NB4 (cell line): ENCODE measurements at regions not wholly inside any gene's neighbourhood (a gene's known extent, or its start where the extent isn't known, plus 50 kb on each side); places are given as distances from the start of the nearest gene placed in this dataset.

Experiments used
- CTCF ChIP-seq: IDR thresholded peaks from one replicate; pipeline ENCODE4 v1.5.1; 2012; ENCODE audit warnings: low read depth, low read length
- POLR2A ChIP-seq: IDR thresholded peaks from 2 replicates; pipeline ENCODE4 v1.6.1; 2011; ENCODE audit warnings: mild to moderate bottlenecking; ENCODE audit not compliant: insufficient read length; ENCODE audit errors: extremely low read depth
- TF ChIP-seq, protein P1 (sequence below): IDR thresholded peaks from 2 replicates; pipeline ENCODE4 v1.6.1; 2011; ENCODE audit warnings: low read depth, low read length

DNA sequence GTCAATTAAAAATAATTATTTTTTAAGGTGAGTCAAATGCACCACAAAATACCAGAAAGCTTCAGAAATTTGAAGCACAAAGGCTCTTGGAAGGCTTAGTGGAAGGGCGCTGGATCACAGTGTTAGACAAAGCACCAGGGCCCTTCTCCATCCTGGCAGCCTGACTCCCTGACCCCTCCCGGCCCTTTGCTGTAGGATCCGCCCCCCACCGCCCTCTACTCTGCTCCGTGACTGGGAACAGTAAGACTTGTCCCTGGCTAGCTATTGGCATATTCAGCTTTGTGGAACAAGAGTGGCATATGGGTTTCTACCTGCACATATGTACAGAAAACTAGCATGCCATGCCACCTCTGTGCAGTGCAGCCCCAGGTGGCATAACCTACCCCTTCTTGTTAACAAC is 222.1 kb downstream of the SYK start:
- TF ChIP-seq CTCF = no peak
- TF ChIP-seq, protein P1, sequence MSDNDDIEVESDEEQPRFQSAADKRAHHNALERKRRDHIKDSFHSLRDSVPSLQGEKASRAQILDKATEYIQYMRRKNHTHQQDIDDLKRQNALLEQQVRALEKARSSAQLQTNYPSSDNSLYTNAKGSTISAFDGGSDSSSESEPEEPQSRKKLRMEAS = no peak
- no peak for TF ChIP-seq POLR2A
